GM21423 (cell line): ENCODE measurements at regions not wholly inside any gene's neighbourhood (a gene's known extent, or its start where the extent isn't known, plus 50 kb on each side); places are given as distances from the start of the nearest gene placed in this dataset.

ENCODE experiments used
- ATAC-seq: cut with Tn5 transposase; IDR thresholded peaks from one replicate; pipeline ENCODE4 v1.9.1; 2021; ENCODE audit warnings: mild to moderate bottlenecking, moderate library complexity; ENCODE audit not compliant: unreplicated experiment

DNA sequence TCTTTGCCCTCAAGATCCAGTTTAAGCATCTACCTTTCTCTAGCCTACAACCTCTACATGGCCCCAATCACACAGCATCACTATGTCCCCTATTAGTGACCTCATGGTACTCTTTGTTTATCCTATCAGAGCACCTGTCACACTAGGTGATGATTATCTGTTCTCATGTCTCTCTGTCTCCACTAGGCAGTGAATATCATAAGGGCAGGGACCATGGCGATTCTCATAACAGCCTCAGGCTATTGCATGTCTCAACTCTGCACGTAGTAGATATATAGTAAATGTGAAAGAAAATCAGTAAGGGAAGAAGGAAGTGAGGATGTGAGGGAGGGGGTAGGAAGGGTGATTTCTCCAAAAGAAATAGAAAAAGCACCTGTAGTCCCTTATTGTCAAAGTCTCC, 311.0 kb downstream of the NSG2 start:
- no peak for ATAC-seq

DNA sequence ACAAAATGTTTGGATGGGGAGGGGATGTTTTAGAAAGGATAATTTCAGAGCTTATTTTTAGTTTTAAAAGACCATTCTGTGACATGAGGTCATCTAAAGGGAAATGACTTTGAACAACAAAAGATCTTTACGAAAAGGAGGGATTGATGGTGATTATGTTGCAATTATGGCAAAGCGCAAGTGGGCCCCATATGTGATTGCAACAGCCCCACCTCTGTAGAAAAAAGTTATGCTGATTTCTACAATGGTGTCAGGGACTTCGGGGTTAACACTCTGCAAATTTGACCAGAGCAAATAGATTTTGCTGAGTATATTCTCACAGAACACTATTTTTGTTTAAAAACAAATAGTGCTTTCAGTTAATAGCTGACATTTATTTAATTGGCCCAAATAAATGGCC, 312.8 kb downstream of the NSG2 start:
- ATAC-seq, result no peak

DNA sequence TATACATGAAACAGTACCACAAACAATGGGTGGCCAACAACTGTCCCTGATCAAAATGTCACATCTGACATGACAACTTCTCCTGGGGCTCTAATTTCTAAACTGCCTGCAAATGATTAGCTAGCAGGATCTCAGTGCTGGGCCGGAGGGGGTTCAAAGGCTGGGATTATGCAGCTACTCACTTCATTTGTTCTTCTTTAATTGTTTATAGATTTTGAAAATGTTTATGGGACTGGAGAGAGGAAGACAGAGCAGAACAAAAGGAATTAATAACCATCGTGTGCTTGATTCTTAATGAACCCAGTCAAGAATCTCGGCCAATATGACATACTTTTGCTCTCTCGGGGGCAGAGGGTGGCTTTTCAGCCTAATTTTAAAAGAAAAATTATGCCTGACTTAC, 313.6 kb downstream of the NSG2 start:
- no peak for ATAC-seq

GRCh38 chr5:174362514-174362913, 317.0 kb downstream of the NSG2 start:
- no peak for ATAC-seq

DNA sequence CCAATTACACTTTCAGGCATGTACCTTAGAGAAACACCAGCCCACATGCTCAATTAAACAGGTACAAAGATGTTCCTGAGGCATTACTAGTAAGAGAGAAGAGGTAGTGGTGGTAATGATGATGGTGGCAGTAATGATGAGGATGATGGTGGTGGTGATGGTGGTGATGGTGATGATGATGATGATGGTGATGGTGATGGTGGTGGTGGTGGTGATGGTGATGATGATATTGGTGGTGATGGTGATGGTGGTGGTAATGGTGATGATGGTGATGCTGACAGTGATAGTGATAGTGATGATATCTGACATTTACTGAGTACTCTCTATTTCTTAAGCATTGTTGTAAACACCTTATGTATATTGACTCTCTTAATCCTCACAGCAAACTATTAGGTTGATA, 318.4 kb downstream of the NSG2 start:
- no peak for ATAC-seq

DNA sequence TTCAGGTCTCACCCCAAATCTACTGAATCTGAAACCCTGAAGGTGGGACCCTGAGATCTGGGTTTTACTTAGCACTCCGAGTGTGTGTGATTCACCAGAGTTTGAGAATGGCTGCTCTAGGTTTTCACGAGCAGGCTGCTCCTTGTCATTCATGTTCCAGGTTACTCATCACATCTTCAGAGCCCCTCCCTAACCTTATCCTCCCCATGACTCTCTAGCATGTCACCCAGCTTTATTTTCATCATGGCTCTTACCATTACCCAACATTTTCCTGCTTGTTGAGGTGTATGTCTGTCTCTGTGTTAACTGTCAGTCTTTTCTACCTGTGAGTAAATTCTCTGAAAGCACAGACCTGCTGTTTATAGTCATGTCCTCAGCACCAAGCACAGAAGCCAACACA, 319.2 kb downstream of the NSG2 start:
- ATAC-seq, result no peak

GRCh38 chr5:174371600-174372094, 326.1 kb downstream of the NSG2 start:
- no peak for ATAC-seq

DNA sequence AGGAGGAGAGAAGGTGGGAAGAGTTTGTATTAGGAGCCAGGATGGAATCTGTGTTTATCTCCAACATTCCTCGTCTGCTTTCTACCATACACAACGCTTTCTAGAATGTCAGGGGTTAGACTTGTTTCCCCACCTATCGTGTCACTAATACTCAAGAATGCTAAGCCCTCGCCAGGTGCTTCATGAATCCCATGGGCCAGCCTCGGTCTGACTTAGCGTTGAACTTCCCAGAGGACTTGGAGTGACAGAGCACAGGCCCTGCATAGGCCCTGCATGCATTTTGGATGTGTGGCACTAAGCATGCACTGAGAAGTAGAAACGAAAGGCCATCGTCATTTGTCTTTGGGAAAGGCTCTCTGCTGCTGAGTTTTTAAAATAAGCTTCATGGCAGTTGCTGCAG, 328.7 kb downstream of the NSG2 start:
- no peak for ATAC-seq

GRCh38 chr5:174376056-174376455, 330.6 kb downstream of the NSG2 start:
- no peak for ATAC-seq

DNA sequence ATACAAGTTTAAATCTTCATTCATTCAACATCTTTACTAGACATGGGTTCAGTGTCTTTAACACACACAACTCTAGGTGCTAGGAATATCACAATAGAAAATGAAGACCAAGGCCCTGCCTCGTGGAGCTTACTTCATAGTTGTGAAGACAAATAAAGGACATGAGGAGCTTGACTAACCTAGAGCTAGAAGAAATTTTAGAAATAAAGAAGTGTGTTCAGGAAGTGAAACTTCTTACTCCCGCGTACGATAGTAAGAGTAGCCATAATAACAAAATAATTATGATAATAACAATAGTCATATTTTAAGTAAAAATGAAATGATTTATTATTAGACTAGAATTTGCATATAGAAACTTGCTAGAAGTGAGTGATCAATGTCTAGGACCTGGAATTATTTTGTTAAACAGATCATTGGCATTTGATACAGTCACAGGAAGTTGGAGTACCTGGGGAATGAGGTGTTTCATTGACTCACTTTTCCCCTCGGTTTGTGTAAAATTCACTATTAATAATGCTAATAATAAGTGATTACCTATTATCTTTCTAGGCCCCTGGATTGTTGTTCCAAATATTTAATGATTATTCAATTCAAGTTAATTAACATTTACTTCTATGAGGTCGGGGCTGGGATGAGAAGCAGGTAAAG, 331.3 kb downstream of the NSG2 start:
- no peak for ATAC-seq

DNA sequence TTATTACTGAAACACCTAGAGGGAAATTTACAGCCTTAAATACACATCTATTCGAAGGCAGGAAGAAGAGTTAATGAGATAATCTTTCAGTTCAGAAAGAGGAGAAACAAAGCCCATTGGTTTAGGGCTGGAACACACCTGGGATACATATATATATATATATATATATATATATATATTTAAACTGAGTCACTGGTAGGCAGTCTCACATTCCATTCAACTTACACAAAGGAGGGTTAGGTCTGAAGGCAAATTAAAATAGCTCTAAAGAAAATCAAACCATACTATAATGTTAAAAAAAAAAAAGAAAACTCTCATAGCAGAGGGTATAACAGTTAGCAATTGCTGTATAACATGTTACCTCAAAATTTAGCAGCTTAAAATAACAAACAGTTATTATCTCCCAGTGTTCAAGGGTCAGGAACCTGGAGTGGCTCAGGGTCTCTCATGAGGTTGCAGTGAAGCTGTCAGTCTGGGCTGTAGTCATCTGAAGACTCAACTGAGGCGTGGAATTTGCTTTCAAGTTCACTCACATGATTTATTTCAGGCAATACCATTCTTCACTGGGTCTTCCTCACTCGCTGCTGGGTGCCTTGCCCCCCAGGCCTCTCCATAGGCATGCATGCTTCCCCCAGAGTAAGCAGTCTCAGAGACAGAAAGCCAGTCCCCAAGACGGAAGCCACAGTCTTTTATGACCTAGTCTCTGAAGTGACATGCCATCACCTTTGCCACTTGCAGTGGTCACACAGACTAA, 332.8 kb downstream of the NSG2 start:
- ATAC-seq, result no peak

DNA sequence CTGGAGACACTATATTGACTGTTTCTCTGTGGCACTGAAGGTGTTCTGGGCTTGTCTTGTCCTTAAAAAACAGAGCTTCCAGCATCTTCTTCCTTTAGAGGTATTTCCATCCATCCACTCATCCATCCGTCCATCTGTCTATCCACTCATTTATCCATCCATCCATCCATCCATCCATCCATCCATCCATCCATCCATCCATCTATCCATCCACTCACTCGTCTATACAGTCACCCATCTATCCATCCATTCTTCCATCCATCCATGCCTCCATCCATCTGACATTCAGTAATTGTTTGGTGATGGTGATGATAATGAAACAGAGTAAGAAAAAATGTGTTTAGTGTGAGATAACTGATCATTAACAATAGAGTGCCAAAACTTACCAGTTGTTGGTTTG, 334.8 kb downstream of the NSG2 start:
- no peak for ATAC-seq

DNA sequence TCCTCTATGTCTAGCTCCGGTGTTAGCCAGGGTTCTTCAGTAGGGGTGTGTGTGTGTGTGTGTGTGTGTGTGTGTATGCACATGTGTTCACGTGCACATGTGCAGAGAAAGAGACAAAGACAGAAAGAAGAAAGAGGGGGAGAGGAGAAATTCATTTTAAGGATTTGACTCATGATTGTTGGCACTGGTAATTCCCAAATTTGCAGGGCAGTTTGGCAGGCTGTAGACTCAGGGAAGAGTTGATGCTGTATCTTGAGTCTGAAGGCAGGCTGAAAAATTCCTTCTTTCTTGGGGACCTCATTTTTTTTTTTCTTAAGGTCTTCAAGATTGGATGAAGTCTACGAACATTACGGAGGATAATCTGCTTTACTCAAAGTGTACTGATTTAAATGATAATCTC, 335.7 kb downstream of the NSG2 start:
- ATAC-seq, result no peak

DNA sequence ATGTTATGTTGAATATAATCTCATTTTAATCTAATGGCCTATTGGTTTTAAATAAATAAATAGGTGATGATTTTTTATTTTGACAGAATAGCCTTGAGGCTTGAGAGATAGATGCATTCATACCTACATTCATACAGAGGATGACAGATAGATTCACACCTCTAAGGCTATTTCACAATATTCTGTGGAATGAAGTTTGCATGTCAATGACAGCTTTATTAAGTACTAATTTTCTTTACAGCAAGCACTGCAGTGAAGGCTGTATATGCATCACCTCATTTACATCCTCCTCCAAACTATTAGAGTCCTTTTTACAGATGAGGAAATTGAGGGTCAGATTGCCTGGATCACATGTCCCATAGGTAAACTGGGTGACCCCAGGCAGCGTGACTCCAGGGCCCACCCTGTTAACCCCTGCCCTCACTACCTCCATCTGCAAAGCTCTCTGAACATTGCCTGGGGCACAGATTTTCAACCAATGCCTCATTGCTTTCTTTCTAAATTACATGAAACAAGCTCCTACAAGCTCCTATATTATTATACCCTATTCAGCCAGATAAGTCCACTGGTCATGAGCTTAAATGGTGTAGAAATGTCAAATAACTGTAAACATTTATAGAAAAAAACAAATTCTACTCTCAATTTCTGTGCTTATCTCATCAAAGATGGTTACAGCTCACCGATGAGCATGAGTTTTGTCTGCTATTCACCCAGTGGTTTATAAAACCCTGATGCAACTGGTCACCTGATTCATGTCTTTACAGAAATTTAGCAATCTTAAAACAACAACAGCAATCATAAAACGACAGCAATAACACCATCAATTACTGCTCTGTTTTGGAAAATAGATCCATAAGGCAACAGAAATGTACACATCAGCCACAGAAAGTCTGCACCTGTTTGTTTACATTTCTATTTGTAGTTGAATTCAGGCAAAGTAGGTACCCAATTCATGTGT, 338.0 kb downstream of the NSG2 start:
- ATAC-seq, result no peak

GRCh38 chr5:174384509-174384947, 339.0 kb downstream of the NSG2 start:
- no peak for ATAC-seq

GRCh38 chr5:174386306-174386705, 338.1 kb upstream of the MSX2 start:
- ATAC-seq, result no peak

DNA sequence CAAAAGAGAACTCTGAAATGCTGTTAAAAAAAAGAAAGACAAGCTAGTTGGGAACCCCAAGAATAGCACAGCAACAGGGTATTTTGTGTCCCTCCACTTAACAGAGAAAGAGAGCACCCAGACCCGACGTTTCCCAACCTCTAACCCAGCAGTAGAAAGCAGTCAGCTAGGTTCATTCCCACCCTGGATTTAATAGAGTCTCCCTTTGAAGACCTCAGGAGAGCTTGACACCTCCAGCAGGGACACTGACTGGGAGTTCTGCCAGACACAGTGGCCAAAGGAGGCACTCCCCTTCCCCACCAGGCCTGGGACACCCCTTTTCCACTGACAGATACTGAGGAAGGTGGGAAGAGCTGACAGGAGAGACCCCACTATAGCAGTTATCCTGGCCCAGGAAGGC, 337.5 kb upstream of the MSX2 start:
- no peak for ATAC-seq

- ATAC-seq, result no peak
Observed at GRCh38 chr5:174387448-174387847, 336.9 kb upstream of the MSX2 start.

DNA sequence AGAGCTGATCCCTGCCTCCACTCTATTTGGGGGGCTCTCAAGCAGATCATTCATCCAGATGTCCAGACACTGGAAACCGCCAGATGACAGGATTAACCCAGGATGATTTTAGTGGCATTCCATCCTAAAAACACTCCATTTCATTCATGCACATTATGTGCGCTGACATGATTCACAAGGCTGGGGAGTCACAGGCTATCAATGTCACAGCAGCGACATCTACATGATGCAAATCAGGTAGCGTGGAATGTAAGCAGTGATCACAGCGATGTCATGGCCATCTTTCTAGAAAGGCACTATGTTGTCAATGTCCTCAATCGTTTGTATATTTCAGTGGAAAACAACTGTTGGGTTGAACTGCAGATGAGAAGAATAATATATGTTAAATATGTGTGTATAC, 331.5 kb upstream of the MSX2 start:
- no peak for ATAC-seq

DNA sequence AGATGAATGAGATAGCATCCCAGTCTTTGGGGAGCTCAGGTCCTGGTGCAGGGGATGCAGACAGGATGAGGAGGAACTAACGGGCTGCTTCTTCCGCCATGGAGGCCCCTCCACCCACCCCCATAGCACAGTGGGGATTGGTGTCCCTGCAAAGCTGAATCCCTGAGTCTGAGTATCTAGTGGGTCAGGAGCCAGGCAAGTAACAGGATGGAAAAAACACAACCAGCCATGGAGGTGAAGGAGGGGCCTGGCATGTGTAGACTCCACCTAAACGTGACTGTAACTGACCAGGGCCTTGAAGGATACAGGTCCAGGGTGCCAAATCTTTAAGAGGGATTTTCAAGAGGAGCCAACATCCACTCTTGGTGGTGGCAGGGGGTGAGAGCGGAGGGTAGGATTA, 327.8 kb upstream of the MSX2 start:
- no peak for ATAC-seq

DNA sequence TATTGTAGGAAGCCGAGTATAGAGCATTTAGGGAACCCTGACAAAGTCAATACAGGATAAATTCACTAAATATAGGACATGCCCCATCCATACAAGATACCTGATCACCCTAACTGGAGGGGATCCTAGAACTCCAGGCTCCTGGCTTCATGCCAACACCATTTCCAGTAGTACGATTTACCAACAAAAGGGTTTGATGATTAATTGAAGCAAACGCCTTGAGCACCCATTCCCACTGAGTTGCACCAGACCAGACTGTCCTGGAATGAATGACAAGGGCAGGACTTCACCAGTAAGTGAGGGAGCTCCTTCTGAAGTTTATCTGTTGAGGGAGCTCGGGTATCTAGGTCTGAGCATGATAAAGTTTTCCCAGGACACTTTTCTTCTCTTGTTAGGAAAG, 327.2 kb upstream of the MSX2 start:
- no peak for ATAC-seq
